NCI-H748 treated with DMSO at 0.1 percent for 48 hours (cell line): ENCODE measurements at regions not wholly inside any gene's neighbourhood (a gene's known extent, or its start where the extent isn't known, plus 50 kb on each side); places are given as distances from the start of the nearest gene placed in this dataset.

Source experiments
- DNase-seq: peaks from one replicate; lab custom pipeline; 2025; lab: John Stamatoyannopoulos, UW

DNA sequence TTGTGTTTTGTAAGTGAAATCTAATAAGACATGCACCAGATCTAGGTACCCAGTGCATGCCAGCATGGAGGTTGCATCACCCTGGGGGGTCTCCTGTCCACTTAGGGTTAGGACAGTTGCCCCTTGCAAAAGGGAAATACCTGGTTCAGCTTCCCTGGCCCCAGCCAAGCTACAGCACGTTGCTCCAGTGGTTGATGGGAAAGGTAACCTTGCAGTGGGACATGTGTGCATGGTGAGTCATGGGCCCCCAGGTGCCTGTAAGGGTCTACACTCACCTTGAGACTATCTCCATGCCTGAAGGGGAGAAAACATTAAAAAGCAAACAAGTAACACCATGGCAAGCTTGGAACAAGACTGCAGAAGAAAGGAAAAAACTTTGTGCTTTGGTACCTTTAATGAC lies 143.9 kb downstream of the LSM5 start:
- DNase-seq = no peak

DNA sequence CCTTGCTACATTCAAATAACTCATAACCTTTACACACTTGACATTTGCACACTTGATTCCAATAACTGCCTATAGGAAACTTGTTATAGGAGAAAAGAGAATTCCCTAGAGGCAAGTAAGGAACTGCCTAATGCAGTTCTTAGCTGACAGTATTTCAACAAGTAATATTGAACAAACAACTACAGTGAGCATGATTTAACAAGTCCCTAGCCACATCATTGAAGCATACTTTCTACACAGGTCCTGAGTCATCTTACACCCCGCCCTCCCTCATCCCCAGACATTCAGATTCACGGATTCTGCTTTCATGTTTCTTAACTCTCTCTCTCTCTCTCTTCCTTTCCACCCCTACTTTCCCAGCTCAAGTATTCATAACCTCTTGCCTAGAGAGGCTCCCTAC lies 153.5 kb downstream of the LSM5 start:
- no peak for DNase-seq

DNA sequence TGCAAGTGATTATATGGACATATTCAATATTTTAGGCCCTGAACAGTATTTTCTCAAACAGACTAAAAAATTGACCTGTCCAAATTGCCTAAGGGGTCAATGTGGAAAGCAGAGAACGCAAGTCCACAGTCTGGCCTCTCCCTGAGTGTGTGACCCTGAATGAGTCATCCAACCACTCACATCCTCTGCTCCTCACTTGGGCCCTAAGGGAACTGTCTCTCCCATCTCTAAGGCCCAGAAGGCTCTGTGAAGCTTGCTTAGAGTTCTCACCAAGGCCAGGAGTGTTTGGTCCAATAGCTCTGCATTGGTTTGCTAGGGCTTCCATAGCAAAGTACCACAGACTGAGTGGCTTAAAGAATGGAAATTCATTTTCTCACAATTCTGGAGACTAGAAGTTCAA lies 155.1 kb downstream of the LSM5 start:
- no peak for DNase-seq

DNA sequence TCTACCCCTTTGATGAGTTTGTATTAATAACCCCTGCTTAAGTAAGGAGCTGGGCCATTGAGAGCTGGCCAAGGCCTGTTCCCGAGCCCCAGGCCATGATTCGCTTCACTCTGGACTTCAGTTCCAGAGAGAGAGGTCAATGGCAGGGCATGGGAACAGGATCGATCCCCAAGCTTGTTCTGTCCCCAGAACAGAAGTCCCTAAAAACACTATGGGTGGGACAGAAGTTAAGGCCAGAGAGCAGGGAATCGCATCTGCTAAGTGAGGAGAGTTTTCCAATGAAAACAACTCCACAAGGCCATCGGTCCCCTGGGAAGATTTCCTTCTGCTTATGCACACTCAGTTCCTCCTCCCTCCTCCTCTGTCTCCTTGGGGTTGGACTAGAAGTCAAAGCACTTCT lies 159.6 kb downstream of the LSM5 start:
- no peak for DNase-seq

DNA sequence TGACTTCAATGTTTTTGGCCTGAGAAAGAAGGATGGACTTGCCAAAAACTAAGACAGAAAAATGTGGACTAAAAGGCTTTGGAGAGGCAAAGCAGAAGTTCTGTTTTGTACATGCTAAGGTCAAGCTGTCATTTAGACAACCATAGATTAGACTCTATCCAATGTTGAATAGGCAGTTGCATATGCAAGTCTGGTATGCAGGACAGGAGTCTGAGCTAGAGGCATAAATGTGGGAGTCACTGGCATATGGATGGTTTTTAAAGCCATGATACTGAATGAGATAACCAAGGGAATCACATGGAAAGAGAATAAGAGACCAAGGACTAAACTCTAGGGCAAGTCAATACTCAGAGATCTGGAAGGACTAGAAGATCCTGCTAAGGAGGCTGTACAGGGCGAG lies 164.1 kb downstream of the LSM5 start:
- DNase-seq = no peak

DNA sequence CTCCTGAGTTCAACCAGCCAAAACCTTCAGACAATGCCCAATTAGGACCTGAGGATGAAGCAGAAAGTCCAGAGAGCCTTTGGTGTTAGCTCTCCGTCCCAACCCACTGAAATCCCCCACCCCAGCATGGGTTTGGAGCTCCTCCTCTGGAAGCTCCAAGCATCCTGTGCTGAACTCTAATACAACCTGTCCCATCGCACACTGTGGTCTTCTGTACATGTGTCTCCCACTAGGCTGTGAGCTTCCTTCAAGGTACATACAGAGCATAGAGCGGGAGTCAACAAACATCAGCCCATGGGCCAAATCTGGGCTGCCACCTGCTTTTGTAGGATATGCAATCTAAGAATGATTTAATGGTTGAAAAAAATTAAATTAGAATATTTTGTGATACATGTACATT lies 166.5 kb downstream of the LSM5 start:
- DNase-seq = no peak

DNA sequence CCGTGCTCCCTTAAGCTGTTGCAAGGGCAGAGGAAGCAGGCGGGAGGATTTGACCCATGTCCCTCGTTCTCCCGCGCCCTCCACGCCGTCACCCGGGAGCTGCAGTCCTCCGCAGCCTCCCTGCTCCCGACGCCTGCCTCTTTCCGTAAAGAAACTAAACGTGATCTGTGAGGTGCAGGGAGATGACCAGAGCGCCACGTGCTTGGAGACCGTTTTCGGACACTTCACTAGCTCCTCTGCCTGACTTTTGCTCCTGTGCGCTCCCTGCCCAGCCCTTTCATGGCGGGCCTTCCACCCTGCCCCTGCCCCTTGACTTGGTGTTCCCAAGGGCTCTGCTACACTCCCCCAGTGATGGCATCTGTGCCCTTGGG lies 171.2 kb downstream of the LSM5 start:
- no peak for DNase-seq

DNA sequence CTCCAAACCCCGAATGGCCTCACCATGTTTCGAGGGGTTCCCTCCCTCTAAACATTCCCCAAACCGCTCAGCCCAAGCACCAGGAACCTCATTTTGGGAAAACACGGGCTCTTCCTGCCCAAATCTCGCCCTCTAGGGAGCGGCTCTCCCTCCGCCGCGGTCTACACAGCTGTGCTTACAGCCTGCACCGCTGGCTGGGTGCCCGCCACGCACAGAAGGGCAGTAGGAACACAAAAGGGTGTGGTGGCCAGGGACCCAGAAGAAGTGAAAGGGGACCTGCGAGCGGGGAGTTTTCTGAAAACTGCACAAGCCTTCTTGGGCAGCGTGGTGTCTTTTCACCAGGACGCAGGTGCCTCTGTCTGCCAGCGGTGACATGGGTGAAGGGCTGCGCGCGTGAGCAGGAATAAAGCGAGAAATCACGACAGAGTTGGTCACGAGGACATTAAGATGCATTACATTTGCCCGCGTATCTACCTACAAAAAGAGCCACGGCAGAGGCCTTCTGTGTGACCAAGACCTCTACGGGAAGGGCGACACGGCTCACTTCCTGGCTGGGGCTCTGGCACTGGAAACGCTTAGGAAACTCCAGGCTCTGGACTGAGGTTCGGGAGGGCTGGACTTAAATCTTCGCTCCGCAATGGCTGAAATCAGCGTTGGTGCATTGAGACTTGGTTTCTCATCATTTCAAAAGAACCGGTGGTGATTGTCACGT lies 171.7 kb downstream of the LSM5 start:
- no peak for DNase-seq

DNA sequence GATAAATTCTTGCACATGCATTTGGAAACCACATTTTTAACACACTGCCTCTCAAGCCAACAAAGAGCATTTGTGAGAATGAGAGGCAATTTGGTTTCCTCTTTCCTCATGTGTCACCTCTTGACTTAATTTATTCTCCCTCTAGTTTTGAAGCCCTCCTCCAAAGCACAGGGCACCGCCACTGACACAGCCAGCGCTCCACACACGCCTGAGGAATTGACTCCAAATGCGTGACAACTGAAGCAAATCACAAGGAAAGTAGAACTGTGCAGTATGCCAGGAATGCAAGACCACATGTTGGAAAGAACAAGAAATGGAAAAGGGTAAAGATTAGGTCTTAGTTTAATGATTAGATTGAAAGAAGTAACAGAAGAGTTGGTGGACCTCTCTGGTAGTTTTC lies 173.3 kb downstream of the LSM5 start:
- no peak for DNase-seq

DNA sequence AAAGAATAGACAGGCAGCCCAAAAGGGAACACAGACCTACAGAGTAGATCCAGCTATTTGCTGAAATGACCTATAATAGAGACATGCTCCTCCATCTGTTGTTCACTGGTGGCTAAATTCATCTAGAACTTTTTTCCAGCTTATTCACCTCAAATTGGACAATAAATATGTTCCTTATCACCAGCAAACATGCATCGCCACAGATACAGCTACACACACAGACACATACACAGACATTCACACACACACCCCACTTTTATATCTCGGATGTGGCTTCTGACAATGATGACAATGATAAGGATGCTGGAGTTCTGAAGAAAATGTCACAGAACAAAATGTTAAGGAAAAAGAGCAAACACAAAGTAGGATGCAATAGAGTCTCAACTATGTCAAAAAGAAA lies 175.4 kb downstream of the LSM5 start:
- DNase-seq = no peak

DNA sequence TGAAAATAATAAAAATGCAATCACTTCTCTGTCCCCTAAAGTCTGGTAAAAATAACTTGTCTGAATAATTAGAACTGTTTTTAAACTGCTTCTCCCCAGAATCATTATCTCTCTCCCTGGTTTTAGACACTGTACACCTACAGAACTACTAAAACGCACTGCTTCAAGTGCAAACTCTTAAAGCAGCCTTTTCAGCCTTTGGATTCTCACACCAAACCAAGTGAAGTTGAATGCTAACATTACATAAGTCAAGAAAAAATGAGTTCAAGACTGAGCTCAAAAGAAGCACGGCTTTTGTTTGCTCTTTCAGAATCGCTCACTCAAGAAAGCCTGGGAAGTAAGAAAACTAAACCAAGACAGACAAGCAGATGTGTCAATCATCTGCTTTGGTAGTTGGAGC lies 188.8 kb downstream of the LSM5 start:
- DNase-seq = no peak

DNA sequence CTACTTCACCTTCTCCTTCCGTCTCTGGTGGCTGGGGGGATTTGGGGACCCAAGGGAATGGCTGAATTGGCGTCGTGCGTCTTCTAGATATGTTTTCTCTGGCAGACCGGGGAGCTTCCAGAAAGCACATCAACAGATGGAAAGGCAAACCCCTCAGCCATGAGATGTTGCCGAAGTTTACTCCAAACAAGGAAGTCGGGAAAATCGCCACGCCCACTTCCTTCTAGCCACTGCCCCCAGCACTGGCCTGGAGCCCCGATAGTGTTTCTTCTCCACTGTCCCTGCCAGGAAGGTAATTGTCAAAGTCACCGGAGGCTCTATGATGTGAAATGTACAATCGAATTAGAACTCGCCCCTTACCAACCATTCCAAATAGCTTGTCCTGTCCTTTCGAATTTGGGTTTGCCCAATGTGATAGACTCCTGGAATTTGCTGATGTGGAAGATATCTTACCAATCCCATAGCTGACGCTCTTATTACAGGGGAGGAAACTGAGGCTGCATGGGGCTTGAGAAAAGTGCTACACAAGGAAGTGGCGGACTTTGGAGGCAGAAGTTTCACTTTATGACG lies 191.0 kb downstream of the LSM5 start:
- DNase-seq = no peak

DNA sequence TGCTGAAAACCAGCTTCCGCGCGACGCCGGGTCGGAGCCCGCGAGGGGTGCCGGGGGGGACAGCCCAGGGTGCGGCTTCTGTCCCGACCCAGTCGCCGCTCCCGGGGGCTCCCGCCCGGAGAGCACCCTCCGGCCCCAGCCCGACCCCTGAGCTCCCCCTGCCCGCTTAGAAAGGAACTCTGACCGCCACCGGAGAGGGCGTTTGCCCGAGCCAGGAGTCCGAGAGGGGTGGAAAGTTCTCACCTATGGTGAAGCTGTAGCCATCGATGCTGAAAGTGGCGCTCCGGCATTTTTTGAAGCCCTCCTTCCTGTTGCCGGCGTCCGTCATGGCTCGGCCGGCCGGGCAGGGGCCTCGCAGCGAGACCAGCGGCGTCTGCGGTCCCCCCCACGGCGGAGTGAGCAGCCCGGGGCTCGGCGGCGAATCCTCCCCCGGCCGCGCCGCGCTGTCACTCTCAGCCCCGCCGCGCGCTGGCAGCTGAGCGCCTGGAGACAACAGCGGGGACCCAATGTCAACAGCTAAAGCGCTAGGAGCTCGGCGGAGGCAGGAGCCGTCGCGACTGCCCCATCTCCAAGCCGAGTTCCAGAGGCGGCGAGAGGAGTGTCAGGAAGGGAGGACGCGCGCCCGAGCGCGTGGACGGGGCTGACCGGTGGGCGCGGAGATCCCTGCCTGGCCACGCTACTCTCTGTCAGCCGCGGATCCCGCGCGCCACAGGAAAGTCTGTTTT lies 191.6 kb downstream of the LSM5 start:
- DNase-seq = peak; percentile 17

DNA sequence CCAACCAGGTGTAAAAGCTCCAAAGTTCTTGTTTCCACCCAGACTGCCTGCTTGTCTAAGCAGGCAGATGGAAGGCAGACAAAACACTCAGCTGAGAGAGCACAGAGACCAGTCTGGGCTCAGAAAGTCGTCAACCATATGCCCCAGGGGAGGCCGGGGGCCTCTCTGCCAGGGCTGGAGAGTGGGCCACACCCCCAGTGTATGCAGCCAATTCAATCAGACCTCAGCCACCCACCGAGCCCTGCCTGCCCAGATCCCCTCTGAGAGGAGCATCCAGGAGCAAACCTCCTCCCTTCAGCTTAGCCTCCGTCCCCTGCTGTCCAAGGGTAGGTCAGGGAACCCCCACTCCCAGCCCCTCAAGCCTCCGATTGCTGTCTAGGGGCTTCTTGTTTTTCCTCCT lies 196.3 kb downstream of the LSM5 start:
- no peak for DNase-seq

DNA sequence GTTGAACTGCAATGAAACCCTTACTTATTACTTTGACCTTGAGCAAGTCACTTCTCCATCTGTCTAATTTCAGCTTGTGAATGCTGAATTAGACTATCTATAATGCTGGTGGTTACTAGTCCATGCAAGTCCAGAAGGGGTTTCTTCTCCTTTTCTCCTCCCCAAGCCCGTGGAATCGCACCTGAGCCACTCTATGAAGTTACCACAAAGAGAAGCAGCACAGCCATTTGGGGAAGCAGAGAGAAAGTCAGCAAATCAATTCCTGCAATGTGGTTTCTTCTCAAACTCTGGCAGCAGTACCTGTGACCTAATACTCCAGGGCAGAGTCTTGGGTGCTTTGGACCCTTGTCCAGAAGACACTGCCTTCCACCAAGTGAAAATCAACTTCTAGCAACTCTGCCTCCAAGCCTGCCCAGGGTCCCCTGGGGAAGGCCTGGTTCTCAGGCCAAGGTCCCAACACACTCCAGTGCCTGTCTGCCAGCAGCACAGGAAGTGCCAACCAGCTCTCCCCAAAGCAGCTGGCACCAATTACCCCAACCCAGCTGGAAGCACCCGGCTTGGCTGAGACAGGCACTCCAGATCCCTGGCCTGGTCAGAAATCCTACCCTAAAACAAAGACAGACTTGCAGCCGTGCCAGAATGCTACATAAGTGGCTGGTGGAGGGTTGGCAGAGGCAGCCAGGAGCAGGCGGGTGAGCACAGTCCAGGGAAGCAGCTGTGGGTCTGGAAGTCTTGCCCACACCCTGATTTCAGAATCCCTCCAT lies 200.3 kb downstream of the LSM5 start:
- no peak for DNase-seq

DNA sequence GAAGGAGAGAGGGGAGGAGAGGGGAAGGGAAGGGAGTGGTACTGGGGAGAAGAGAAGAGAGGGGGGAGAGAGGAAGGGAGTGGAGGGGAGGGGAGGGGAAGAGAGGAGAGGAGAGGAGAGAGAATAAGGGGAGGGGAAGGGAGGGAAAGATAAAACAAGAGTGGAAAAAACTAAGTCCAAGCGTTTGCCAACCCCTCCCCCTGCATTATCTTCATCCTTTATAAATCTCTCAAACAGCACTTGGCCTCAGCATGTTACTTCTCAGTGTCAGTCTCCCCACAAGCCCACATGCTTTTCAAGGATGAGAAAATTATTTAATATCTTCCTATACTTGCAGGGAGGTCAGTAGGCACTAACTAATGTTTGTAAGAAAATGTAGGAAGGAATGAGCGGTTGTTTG lies 204.5 kb downstream of the LSM5 start:
- DNase-seq = no peak

DNA sequence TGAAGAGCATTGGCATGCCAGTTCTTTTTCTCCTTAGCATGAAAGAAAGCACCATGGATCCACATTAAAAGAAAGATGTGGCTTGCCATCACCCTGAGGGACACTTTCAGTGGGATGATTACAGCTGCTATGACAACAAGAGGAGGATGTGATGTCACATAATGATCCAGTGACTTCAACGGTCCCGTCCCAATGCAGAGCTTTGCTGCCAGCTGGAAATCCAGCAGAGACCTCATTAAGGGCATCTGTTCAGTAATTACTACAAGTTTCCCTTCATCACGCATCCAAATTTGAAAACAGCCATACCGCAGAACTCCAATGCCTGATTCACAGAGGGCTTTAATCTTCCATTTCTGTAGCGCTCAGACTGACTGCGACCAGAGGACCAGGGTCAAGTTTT lies 206.6 kb downstream of the LSM5 start:
- no peak for DNase-seq

DNA sequence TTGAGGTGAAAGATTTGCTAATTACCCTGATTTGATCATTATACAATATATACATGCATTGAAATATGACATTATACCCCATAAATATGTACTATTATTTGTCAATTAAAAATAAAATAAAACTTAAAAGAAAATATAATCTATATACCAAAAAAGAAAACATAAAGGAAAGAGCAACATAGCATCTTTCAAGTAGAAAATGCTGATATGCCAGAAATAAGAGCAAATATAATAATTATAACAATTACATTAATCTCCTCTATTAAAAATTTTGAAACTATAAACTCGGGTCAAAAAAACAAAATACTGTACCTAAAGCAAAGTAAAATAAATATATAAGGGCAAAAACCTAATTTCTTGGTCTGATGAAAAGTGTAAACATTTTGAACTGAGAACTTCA lies 209.3 kb upstream of the PDE1C start:
- DNase-seq = no peak

DNA sequence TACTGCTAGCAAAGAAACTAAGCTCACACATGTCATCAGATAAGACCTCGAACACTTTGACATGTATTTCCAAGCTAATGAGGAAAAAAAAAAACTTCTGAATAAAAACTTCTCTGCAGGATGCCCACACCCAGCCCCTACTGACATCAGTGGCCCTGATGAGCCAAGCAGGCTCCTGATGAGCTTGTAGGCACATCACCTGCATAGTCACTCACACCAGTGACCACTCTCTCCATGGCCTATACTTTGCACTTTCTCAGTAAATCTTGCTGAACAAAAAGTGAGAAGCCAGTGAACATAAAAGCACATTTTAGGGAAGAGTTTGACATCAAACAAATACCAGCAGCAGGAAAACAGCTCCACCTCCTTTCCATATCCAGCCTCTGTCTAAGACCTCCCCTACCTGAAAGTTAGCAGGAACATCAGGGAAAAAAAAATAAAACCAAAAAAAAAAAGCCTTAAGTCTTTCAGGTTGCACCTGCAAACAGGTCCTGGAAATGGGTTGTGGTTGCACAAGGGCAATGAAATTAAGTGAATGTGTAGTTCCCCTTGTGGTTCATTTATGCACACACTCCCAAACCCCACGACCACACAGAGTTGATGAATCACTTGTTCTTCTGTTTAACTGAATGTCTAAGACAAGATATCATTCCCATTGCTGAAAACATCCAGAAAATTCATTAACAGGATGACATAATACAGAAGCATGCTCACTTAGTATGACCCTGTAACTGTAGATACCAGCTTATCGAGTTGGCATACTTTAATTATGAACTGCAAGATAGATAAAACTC lies 205.2 kb upstream of the PDE1C start:
- DNase-seq = no peak

DNA sequence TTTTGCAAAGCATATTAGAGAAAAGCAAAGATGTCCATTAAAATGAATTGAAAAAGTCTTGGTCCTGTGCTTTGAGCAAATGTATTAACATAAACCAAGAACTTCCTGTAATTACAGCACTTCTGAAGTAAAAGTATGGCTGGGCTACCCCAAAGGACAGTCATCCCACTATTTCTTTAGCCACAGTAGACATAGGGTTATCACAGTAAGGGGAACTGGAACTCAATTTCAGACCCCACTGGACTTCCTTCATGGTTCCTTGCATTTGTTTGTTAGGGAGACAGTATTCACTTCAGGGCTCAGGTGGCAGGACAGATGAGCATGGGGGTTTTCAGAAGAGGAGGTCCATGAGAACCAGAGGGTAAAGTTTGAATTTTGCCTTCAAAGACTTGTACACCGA lies 203.1 kb upstream of the PDE1C start:
- no peak for DNase-seq

DNA sequence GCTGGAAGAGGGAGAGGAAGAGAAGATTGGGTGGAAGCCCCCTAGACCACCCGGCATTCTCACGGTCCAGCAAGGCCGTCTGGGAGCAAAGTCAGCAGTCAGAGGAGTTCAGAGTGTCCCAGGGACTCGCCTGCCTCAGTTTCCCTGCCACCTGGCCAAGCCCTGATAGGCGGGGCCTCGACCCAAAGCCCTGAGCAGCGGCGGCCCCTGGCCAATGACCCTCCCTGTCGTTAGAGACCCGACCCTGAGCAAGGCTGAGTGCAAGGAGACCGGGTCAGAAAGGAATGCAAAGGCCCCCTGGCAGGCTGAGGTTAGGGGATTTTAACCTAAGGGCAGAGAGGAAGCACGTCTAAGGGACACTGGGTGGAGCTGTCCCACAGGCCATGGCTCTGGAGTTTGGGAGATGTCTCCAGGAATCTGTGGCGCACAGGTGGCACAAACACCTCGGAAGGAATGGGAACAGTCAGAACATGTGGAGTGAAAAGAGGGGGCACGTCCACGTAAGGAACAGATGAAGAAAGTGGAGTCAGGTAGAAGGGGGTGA lies 196.8 kb upstream of the PDE1C start:
- no peak for DNase-seq
